ENCODE measurements at regions not wholly inside any gene's neighbourhood (a gene's known extent, or its start where the extent isn't known, plus 50 kb on each side); places are given as distances from the start of the nearest gene placed in this dataset.
"Not testable (repeated sequence)": the region's sequence is repeated elsewhere in the genome, so short reads cannot be mapped to it uniquely, and the experiment has no call there.

DNA sequence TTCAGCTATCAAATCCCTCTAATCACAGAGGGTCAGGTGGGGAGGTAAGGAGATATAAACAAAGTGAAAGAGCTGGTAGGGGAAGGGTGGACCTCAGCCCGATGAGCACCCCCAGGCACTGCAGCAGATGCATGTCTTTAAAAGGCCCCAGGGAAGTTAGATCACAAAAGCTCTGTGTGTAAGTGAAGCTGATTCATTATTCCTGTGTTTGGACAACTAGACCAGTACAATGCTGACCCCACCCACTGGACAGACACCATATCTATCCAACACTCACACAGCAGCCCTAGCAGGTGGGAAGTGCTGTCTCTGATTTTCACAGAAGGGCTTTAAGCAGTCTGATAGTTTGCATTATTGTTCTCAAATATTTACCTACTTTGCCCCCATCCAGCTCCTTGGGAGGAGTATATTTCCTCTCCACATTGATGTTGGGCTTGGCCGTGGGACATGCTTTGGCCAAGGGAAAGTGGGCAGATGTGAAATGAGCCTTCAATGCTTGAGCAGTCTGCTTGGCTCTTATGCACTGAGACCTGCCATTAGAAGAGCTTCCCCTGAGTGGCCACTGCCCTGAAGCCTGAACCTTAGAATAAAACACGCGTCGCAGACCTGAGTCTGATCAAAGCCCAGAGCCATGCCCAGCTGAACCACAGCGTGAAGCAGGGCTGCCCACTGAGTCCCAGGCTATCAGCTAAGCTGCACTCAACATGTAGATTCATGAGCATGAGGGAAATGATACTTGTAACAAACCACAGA, 111.4 kb downstream of the COPS8 start:
- DNase-seq: peak; percentile 47

GRCh38 chr2:237198164-237198855, 112.6 kb downstream of the COPS8 start:
- DNase-seq: no peak

DNA sequence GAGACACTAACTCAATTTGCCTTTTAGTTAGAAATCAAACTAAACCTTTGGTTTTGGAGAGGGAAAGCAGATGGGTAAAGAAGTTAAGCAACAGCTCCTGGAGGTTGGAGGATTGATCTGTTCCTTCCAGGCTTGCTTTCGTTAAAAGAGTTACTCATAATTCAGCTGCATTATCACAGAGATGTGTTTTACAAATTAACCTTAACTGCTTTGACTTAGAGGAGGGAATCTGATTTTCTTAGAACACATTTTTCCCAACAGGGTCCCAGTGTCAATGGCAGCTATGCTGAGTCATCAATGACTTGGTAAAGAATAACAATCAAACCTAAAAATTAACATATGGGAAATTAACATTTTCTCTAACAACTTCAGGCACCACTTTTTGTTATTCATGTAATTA, 113.4 kb downstream of the COPS8 start:
- DNase-seq: no peak

DNA sequence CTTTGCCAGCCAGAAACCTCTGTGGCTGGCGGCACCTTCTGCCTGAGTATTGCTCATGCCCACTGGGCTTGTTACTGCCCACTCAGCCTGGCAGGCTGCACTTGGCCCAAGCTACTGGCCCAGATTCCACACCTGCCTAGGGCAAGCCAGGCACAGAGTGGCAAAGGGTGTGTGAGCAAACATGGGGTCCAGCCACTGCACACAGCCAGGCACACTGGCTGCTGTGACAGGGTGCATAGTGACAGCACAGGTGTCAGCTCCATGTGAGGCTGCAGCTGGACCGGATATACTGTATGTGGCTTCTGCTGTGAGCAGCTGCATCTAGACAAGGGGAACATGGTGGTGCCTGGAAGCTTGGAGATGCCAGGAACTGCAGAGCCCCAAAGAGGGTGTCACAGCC, 113.9 kb downstream of the COPS8 start:
- no peak for DNase-seq

DNA sequence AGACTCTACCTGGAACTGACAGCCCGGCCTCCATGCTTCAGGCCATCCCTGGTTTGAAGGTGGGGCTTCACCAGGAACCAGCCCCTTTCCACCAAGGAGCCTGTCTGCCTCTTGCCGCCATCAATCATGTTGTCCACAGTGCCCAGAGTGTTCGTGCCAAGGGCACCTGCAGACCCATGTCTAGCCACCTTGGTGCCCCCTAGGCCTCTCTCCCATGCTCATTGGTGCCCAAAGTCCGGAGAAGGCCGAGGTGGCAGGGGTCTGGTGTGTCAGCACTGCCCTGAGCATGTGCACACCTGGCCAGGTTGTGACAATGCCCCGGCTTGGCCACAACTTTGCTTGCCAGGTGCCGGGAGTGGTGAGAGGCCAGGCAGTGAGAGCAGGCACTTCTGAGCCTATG, 114.8 kb downstream of the COPS8 start:
- no peak for DNase-seq

DNA sequence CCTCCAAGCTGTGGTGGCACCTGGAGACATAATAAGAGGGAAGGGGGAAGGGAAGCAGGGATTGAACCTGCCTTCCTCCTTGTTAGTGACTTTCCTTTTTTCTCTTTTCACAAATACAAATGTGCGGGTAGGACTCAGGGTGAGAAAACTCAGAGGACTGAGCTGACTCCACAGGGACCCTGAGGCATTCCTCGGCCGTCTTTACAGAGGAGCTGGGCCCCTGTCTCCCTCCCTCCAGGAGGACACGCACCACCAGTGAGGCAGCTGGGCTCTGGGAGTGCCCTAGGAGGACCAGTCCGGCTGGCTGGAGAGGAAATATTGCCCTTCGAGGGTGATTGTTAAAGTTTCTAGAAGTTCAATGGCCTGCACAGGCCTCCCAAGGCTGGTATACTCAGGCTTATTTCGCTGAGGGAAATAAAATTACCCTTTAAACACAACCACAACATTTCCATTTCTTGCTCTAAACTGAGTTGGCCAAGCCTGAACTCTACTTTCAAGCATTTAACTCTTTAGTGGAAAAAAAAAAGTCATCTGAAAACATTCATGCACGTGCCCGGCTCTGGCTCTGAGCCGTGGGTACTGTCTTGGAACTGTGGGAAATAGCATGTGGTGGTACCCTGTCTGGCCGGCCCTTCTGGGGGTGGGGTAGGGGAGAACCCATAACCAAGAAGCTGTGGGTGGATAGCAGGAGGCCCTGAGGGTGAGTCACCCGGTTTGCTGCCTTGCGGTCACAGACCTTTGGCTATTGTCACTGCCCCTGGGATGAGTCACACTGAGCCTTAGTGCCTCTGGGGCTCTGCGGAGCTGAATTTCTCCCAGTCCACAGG, 116.0 kb downstream of the COPS8 start:
- no peak for DNase-seq

DNA sequence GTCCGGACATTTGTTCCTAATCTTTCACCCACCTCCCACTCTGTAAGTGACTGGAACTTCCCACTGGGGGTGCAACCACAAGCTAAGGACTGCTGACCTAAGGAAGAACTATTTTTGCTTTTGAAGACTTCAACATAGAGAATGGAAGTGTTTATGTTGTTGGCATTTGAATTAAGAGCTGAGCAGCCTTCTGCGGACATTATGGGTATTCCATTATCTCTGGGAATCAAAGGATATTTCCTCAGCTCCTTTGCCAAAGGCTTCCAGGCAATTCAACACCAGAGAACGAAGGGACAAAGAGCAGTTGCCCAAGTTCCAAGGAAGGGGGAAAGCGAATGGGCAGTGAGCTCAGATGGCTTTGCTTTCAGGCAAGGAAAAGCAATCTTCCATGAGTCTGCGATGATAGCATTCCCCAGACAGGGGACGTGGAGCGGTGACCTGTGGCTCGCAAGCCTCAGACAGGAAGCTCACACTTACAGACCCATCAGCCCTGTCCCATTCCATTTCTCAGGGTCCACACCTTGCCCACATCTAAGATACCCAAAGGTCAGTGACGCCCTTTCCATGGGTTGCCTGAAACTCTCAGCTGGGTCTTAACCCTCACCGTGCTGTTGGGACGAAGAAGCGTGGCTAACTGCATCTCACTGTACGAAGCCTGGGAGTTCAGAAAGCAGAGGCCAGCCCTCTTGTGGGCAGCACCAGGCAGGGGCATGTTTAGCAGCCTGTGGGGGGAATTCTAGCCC, 116.8 kb downstream of the COPS8 start:
- no peak for DNase-seq

DNA sequence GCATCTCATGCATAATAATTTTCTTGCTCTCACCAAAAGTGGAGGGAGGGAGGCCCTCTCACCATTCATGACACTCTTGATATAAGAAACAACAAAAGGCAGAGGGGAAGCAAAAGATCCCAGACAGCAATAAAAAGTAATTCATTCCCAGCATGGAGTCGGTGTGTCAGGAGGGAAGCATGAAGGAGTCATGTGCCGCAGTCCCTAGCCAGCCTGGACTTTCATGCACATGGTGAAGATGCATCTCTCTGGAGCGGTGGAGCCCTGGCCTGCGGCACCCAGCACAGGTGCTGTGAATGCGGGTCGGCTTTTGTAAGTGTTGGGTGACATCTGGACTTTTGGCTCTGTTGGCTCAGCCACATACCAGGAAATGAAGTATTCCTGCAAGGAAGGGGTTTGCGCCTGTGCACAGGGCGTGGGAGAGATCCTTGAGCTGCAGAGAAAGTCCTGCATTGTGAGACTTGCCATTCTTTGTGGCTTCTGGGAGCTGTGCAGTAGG, 119.4 kb downstream of the COPS8 start:
- DNase-seq: no peak

- DNase-seq: no peak
Observed at GRCh38 chr2:237205561-237205971, 119.9 kb downstream of the COPS8 start.

DNA sequence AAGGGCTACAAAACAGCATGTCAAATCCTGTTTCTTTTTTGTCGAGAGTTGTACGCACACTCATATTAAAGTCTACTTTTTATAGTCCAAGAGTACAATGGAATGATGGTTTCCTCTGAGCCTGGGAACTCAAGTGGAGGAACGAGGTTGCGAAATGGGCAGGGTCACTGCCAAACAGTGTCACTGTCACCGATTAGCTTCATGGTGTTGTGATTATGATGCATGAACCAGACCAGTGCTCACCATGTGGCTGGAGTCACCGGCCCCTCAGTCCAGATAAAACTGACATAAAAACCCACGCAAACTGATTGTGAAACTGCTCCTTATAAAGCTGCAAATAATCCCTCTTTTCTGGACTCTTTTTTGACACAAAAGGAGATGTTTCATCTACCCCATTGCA, 122.0 kb downstream of the COPS8 start:
- DNase-seq: no peak

- DNase-seq: no peak
Observed at GRCh38 chr2:237208373-237209260, 122.9 kb downstream of the COPS8 start.

- no peak for DNase-seq
Observed at GRCh38 chr2:237209885-237210284, 124.2 kb downstream of the COPS8 start.

GRCh38 chr2:237210297-237210696, 124.6 kb downstream of the COPS8 start:
- no peak for DNase-seq

- no peak for DNase-seq
Observed at GRCh38 chr2:237210763-237211162, 125.1 kb downstream of the COPS8 start.

DNA sequence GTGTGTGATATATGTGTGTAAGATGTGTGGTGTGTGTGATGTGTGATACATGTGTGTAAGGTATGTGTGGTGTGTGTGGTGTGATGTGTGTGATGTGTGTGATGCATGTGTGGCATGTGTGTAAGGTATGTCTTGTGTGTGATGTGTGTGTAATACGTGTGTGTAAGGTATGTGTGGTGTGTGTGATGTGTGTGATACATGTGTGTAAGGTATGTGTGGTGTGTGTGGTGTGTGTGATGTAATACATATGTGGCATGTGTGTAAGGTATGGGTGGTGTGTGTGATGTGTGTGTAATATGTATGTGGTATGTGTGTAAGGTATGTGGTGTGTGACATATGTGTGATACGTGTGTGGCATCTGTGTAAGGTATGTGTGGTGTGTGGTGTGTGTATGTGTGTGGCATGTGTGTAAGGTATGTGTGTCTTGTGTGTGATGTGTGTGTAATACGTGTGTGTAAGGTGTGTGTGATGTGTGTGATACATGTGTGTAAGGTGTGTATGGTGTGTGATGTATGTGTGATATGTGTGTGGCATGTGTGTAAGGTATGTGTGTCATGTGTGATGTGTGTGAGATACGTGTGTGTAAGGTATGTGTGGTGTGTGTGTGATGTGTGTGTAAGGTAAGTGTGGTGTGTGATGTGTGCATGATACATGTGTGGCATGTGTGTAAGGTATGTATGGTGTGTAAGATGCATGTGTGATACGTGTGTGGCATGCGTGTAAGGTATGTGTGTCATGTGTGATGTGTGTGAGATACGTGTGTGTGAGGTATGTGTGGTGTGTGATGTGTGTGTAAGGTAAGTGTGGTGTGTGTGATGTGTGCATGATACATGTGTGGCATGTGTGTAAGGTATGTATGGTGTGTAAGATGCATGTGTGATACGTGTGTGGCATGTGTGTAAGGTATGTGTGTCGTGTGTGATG, 126.9 kb downstream of the COPS8 start:
- DNase-seq: not testable (repeated sequence)

- DNase-seq: no peak
Observed at GRCh38 chr2:237213315-237214022, 127.8 kb downstream of the COPS8 start.

DNA sequence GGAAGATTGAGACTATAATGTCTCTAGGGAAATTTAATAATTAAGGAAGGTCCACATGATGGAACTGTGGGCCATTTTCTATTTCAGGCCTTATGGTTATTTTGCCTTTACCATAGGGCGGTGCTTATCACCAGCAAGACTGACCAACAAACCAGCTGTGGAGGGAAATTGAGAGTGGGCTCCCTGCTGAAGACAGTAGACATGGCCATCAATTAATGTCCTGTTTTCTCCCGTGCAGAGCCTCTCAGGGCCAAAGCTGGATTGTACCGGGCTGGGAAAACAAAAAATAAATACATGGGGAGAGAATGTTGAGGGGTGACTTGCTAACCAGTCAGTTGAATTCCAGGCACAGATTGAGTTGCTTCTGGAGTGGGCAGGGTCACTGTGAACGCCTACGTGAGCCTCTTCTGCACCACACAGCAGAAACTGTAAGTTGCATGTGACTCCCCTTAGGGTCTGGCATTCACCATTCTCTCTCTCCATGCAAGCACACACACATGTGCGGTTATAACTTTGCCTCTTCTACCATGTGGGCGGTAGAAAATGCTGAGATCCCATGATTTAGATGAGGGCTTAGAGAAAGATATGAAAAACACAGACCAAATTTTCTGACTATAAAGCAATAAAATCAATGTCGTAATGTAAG, 128.5 kb downstream of the COPS8 start:
- DNase-seq: no peak

DNA sequence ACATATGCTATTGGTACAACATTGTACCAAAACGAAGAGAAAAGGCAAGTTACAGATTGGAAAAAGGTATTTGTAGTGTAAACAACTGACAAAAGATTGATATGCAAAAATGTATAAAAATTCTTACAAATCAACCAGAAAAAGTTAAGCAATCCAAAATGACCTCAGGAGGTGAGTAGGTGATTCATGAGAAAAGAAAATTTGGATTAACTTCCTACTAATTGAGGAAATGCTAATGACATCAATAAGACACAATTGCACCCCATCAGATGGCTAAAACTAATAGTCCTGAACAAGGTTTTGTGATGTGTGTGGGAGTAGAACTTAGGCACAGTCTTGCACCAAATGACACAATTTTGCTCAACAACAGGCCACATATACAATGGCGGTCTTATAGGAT, 129.3 kb downstream of the COPS8 start:
- no peak for DNase-seq

DNA sequence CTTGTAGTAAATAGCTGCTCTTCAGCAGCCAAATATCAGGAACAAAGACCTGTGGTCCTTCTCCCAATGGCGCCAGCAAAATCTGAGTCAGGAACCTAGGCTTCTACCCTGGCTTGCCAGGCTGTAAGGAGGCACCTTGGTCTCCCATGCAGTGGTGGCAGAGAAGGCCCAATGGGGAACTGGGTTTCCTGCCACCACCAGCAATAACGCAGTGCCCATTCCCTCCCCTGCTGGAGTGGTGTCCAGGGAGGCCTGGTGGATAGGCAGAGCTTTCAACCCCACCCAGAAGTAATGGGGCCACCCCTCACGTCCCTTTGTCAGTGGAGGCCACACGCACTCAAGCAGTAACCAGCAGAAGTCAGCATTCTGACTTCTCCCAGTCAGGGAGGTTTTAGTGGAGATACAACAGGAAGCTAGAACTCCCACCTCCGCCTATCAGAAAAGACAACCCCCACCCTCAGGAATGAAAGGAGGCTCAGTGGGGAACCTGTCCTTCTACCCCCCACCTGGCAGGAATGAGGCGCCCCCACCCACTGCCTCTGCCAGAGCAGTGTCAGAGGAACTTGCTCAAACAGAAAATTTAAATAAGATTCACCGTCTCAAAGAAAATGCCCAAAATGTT, 132.4 kb downstream of the COPS8 start:
- DNase-seq: no peak

Data from NCI-H2029 treated with DMSO at 0.1 percent for 48 hours (cell line).